ENCODE measurements at regions not wholly inside any gene's neighbourhood (a gene's known extent, or its start where the extent isn't known, plus 50 kb on each side); places are given as distances from the start of the nearest gene placed in this dataset.
"Not testable (repeated sequence)": the region's sequence is repeated elsewhere in the genome, so short reads cannot be mapped to it uniquely, and the experiment has no call there.

GRCh38 chr1:229008347-229008746, 262.6 kb upstream of the RAB4A start:
- not testable (repeated sequence) for DNase-seq (ENCODE audit: low spot score)

DNA sequence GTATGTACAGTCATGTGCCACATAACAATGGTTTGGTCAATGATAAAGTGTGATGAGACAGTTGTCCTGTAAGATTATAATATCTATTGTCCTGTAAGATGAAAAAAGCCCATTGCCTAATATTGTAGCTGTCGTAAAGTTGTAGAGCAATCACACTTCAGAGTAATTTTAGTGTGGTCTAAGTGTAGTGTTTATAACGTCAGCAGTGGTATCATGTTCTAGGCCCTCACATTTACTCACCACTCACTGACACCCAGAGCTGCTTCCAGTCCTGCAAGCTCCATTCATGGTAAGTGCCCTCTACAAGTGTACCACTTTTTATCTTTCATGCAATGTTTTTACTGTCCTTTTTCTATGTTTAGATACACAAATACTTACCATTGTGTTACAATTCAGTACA, 259.9 kb upstream of the RAB4A start:
- DNase-seq (ENCODE audit: low spot score) = no peak

- no peak for DNase-seq (ENCODE audit: low spot score)
Measured at GRCh38 chr1:229012823-229013222, 258.1 kb upstream of the RAB4A start.

GRCh38 chr1:229013981-229014380, 256.9 kb upstream of the RAB4A start:
- DNase-seq (ENCODE audit: low spot score) = no peak

DNA sequence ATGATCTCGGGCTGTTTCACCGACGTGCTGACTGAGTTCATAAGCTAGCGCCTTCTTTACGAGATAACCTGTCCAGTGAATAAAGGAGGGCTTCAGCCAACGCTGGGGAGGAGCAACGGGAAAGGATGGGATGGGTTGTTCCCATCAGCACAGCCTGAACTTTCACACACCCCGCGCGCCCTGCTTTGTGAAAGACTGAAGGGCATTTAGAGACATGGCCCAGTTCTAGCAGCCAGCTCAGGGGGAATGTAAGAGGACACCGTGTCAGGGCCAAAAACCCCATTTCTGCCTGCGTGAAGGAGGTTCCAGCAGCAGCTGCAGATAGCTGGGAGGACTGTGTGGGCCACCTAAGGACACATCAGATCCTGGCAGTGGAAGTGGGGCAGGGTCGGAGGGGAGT, 255.1 kb upstream of the RAB4A start:
- no peak for DNase-seq (ENCODE audit: low spot score)

DNA sequence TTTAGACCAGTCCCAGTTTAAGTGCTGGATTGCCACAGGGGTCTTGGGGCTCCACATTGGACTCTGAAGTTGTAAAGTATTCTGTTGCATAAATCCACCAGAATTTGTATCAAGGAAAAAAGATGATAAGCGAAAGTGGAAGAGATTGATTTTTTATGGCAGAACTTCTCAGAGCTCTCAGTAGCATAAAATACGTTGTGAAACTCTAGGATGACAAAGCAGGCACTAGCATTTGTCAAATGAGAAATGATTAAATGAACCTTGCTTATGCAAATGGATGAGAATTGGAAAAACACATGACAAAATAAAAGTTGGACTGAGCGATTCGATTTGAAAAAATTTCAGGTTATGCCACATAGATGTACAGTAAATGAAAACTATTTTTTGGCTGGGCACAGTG, 253.8 kb upstream of the RAB4A start:
- no peak for DNase-seq (ENCODE audit: low spot score)

GRCh38 chr1:229018674-229019295, 252.1 kb upstream of the RAB4A start:
- DNase-seq (ENCODE audit: low spot score) = no peak

DNA sequence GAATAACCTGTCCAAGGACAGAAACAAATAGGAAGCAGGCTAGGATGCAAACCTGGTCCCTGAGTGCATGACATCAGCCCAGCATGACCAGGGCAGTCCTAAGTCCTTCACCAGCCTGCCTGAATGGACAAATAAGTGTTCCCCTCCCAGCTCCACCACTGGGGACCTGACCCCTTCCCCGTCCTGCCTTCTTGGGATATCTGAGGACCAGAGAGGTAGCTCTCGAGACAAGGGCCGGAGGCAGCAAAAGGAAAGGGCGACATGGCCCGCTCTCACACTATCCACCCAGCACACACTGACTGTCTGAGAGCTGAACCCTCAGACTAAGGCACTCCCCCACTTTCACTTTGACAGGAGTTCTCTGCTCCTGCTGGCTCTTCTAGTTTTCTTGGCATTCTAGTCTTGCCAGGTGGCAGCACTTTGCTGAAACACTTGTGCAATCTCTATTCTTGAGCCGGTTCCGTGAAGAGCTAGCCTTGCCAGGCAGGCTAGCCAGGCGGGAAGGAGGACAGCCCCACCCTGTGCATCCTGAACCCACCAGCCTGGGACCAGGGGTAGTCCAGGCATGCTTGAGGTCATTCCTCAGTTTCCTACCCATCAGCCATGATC, 251.1 kb upstream of the RAB4A start:
- DNase-seq (ENCODE audit: low spot score) = no peak

DNA sequence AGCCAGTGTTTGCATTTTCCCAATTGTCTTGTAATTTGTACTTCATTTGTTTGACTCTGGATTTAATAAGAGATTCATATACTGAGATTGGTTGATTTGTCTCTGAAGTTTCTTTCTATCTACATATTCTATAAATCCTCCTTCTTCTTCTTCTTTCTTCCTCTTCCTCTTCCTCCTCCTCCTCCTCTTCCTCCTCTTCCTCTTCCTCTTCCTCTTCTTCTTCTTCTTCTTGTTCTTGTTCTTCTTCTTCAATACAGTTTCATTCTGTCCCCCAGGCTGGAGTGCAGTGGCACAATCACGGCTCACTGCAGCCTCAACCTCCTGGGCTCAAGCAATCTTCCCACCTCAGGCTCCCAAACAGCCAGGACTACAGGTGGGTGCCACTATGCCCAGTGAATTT, 249.9 kb upstream of the RAB4A start:
- not testable (repeated sequence) for DNase-seq (ENCODE audit: low spot score)

DNA sequence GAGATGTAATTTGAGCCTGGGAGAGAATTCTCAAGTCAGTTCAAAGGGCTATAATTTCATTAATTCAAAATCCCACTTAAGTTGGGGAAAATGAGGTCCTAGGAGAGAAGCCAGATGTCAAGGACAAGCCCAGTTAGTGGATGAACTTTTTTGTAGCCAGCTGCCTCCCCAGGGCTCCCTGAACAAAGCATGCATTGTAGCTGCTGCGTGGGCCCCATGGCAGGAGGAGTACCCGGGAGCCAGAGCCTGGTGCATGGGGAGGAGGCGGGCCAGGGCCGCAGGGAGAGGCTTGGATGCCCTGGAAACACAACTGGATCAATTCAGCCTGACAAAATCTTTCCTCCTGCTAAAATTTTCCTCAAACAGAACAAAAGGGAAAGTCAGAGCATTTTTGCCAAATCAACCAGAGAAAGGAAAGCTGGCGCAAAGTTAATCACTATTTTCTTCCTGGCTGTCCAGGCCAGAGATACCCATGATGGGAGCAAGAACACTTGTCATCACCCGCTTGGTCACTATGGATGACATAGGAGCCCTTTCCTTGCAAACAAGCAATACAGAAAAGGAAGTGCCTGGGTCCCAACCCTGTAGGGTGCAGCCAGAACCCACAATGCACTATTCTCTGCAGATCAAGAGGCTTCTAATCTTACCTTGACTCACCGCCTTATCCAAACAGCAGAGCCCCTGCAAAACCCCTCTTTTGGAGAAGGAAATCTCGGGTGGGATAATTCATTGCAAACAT, 248.1 kb upstream of the RAB4A start:
- no peak for DNase-seq (ENCODE audit: low spot score)

GRCh38 chr1:229023651-229024300, 247.1 kb upstream of the RAB4A start:
- no peak for DNase-seq (ENCODE audit: low spot score)

DNA sequence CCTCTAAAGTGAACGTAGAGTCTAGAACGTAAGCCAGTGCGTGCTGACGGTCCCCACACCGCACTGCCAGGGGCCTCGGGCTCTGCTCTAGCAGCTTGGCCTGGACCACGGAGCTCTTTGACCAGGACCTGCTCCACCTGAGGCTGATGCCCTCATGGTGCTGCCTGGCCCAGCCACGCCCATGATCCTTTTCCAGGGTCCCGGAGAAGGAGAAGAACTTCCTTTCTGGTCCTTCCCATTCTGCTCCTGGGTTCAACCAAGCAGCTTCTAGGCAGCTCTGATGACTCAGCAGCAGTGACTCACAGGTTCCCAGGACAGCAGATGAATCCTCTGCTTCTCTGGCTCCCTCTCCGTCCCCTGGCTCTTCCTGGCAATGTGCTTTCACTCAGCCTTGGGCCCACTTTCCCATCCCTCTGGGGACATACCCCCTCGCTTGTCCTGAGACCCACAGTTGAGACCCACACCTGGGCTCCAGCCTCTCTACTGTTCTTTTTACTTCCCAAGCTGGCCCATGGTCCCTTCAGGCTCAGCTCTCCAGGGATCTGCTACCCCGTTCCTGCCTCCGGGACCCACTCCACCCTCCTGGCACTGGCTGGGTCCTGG, 246.3 kb upstream of the RAB4A start:
- peak; percentile 67 for DNase-seq (ENCODE audit: low spot score)

DNA sequence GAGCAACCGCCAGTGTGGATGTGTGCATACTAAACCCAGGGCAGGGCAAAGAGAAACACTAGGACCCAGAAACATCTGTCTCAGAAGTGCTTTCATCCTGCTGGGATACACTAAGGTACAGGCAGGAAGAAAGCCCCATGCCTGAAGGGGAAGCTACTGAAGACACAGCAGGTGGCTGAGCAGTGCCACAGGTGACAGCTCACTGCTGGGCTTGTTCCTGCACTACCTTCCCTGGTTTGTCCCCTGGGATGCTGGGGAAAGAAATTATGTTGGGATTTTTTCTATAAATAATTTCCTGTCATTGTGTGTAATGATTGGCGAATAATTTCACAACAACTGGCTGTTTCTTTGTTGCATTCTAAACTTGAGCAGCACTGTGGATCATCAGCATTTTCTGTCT, 245.3 kb upstream of the RAB4A start:
- DNase-seq (ENCODE audit: low spot score) = no peak

GRCh38 chr1:229027158-229027557, 243.8 kb upstream of the RAB4A start:
- DNase-seq (ENCODE audit: low spot score) = no peak

GRCh38 chr1:229027622-229028182, 243.2 kb upstream of the RAB4A start:
- DNase-seq (ENCODE audit: low spot score) = no peak

- DNase-seq (ENCODE audit: low spot score) = no peak
Measured at GRCh38 chr1:229028544-229028943, 242.4 kb upstream of the RAB4A start.

DNA sequence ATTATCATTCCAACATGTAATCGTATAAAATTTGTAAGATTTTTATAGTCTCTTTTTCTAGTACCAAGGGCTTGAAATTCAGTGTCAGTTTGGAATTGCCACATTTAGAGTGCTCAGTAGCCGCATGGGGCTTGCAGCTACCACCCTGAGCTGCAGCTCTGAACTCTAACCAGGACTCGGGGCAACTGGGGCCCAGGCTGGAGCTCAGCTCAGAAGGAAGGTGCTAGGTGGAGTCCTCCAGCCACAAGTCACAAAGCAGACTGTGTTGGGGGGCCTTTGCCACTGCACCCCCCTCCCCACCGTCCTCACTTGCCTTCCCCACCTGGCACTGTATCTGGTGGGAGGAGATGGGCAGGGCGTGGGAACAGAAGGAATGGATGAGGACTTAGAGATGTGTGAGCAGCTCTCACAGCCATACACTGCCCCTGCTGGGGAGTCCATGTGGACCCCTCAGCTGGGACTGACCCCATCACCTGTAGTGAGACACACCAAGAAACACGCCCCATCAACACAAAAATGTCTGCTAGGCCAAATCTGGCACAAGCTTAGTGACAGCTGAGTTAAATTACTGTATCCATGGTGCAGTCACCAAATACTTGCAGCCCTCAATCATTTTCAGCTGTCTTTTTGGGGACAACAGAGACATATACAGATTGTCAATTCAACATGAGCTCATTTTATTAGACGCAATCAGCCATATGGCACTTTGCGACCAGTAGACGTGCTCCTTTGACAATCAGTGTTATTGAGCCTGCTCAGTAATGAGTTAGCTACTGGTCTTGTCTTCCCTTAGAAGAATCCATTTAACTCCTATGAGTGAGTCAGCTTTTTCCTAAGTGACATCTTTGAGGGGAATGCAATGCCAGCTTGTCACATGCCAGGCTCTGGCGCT, 241.7 kb upstream of the RAB4A start:
- no peak for DNase-seq (ENCODE audit: low spot score)

DNA sequence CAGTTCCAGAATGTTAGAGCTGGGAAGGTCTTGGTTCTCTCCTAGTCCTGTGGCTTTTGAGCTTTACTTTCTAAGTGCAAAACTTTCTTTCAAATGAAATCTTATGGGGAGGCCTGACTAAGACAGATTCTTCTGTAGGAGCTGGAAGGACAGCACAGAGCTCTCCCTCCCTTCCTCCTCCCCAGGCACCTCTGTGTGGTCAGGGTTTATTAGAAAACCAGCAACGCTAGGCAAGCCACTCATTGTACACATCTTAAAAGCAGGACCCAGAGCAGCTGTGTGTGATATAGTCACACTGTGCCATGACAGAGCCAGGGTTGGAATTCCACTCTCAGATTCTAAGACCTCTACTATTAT, 241.1 kb upstream of the RAB4A start:
- no peak for DNase-seq (ENCODE audit: low spot score)

DNA sequence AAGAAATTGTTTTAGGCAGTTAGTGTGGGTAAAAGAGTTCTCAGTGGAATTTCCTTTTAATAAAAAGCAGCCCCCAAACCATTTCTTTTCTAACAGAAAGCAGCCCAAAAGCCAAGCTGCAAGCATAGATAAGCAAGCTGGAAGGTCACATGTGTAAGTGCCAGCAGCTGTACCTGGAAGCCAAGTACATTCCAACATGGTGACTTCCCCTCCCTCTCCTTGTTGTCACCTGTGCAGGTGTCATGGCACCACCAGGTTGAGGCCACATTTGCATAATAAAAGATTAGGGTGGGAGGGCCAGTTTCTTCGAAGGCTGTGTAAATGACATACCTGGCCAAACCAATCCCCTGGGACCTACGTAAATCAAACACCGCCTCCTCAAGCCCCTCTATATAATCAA, 240.3 kb upstream of the RAB4A start:
- no peak for DNase-seq (ENCODE audit: low spot score)

DNA sequence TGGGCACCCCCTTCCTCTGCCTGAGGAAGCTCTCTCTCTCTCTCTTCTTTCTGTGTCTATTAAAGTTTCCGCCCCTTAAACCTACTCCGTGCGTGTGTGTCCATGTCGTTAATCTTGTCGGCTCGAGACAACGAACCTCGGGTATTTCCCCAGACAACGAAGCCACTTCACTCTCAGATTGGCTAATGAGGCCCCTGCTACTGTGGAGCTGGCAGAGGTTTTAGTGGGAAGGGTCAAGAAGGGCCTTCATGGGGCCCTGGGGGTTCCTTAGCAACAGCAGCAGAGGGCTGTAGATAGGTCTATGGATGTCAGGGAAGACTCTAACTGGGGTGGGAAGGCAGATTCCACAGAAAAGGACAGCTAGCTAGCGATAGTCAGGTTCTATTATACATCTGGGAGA, 239.8 kb upstream of the RAB4A start:
- no peak for DNase-seq (ENCODE audit: low spot score)
